Testis (tissue), 2 donors: ENCODE measurements at regions not wholly inside any gene's neighbourhood (a gene's known extent, or its start where the extent isn't known, plus 50 kb on each side); places are given as distances from the start of the nearest gene placed in this dataset.

Experiments used
- DNase-seq: peaks from one replicate; pipeline ENCODE4 v3.0.0-alpha.2; 2019
- H3K27ac ChIP-seq, 2 donors: fragments of 200-600 bp; sonication (generic); one replicate each; pipeline ENCODE4 v1.5.1; 2019
- H3K27me3 ChIP-seq: fragments of 200-600 bp; sonication (generic); one replicate; pipeline ENCODE4 v1.5.1; 2019
- H3K36me3 ChIP-seq: fragments of 200-600 bp; sonication (generic); one replicate; pipeline ENCODE4 v1.5.1; 2017; ENCODE audit warnings: low read depth; ENCODE audit errors: missing control alignments
- H3K4me1 ChIP-seq: fragments of 200-600 bp; sonication (generic); one replicate; pipeline ENCODE4 v1.5.1; 2019
- H3K4me3 ChIP-seq, 2 donors: fragments of 200-600 bp; sonication (generic); one replicate each; pipeline ENCODE4 v1.5.1; 2017 to 2019
- H3K9me3 ChIP-seq: fragments of 200-600 bp; sonication (generic); one replicate; pipeline ENCODE4 v1.5.1; 2017
- CTCF ChIP-seq, 3 experiments: fragments of 450-650 bp in 2 of 3; fragments of 200-600 bp in 1 of 3; sonication (generic) in 1 of 3; IDR thresholded peaks; one replicate each; pipeline ENCODE4 v1.5.1; 2016 to 2019; ENCODE audit warnings: antibody characterized with exemption in 3 of 3, mild to moderate bottlenecking in 2 of 3, moderate library complexity in 1 of 3
- POLR2A ChIP-seq: fragments of 450-650 bp; IDR thresholded peaks from one replicate; pipeline ENCODE4 v1.6.1; 2017; ENCODE audit warnings: antibody characterized with exemption, mild to moderate bottlenecking, moderate library complexity
- WGBS, 2 donors: methylation state at CpG; one replicate each; pipeline ENCODE4 v1.1.5; 2018; 5-methylcytosine and 5-hydroxymethylcytosine counted together
- intact Hi-C: fragments of 100-400 bp; cut with DNase I; formaldehyde crosslinking; loops from one replicate; pipeline ENCODE4 v1.15.1; 2023; ENCODE audit warnings: low total_unique reads

GRCh38 chrX:13373027-13373426 lies 53.2 kb upstream of the ATXN3L start:
- no peak for DNase-seq
- no peak overlapping the region for H3K4me3 ChIP-seq
- WGBS, 2 donors = 94 to 100% methylated on average over 1 of the region's 1 CpG
- no peaks in the 10 kb centered on the region for H3K9me3 ChIP-seq
- no peak for TF ChIP-seq CTCF (IDR thresholded peaks at IDR 0.05)
- TF ChIP-seq POLR2A = no peak
- no peaks in the 10 kb centered on the region for H3K36me3 ChIP-seq
- intact Hi-C loops = no loop called here
- H3K4me1 ChIP-seq = no peaks in the 10 kb centered on the region
- no peak overlapping the region for H3K27ac ChIP-seq
- no peaks in the 10 kb centered on the region for H3K27me3 ChIP-seq

GRCh38 chrX:13372203-13372980 lies 52.5 kb upstream of the ATXN3L start:
- no peak for DNase-seq
- WGBS, 2 donors = 89 to 94% methylated on average over 2 of the region's 2 CpGs
- intact Hi-C loops = no loop called here
- Histone ChIP-seq H3K36me3 (no peaks in the 10 kb centered on the region), H3K9me3 (no peaks in the 10 kb centered on the region), H3K27me3 (no peaks in the 10 kb centered on the region), H3K4me3 (no peak overlapping the region), H3K27ac (no peak overlapping the region), H3K4me1 (no peaks in the 10 kb centered on the region)
- TF ChIP-seq CTCF (IDR thresholded peaks at IDR 0.05) (no peak), POLR2A (no peak)

- Histone ChIP-seq H3K36me3 (no peaks in the 10 kb centered on the region), H3K4me3 (no peak overlapping the region), H3K9me3 (no peaks in the 10 kb centered on the region), H3K27me3 (no peaks in the 10 kb centered on the region), H3K4me1 (no peaks in the 10 kb centered on the region), H3K27ac (no peak overlapping the region)
- intact Hi-C loops = no loop called here
- TF ChIP-seq POLR2A (no peak), CTCF (IDR thresholded peaks at IDR 0.05) (no peak)
- no peak for DNase-seq
These were observed 51.3 kb upstream of the ATXN3L start for GRCh38 chrX:13371186-13371585.

- H3K4me3 ChIP-seq = no peak overlapping the region
- WGBS, 2 donors = 64 to 67% methylated on average over 1 of the region's 1 CpG
- intact Hi-C loops = no loop called here
- no peaks in the 10 kb centered on the region for H3K27me3 ChIP-seq
- no peak overlapping the region for H3K27ac ChIP-seq
- no peaks in the 10 kb centered on the region for H3K36me3 ChIP-seq
- H3K9me3 ChIP-seq = no peaks in the 10 kb centered on the region
- H3K4me1 ChIP-seq = no peaks in the 10 kb centered on the region
- TF ChIP-seq CTCF (IDR thresholded peaks at IDR 0.05) = no peak
- no peak for TF ChIP-seq POLR2A
- no peak for DNase-seq
These were observed 50.9 kb upstream of the ATXN3L start for GRCh38 chrX:13370713-13371112.
